ENCODE measurements at regions not wholly inside any gene's neighbourhood (a gene's known extent, or its start where the extent isn't known, plus 50 kb on each side); places are given as distances from the start of the nearest gene placed in this dataset.

DNA sequence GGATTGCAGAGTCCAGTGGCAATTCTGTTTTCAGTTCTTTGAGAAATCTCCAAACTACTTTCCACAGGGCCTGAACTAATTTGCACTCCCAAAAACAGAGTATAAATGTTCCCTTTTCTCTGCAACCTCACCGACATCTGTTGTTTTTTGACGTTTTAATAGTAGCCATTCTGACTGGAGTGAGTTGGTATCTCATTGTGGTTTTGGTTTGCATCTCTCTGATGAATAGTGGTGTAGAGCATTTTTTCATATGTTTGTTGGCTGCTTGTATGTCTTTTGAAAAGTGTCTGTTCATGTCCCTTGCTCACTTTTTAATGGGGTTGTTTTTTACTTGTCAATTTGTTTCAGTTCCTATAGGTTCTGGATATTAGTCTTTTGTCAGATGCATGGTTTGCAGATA, 72.6 kb downstream of the PALM2AKAP2 start:
- intact Hi-C loops (cut with DNase I): no loop called here
- H3K27me3 ChIP-seq: no peaks in the 10 kb centered on the region
- no peaks in the 10 kb centered on the region for H3K36me3 ChIP-seq
- DNase-seq (no peak), ATAC-seq (no peak)
- no peaks in the 10 kb centered on the region for H3K9me3 ChIP-seq
- TF ChIP-seq, protein P1, sequence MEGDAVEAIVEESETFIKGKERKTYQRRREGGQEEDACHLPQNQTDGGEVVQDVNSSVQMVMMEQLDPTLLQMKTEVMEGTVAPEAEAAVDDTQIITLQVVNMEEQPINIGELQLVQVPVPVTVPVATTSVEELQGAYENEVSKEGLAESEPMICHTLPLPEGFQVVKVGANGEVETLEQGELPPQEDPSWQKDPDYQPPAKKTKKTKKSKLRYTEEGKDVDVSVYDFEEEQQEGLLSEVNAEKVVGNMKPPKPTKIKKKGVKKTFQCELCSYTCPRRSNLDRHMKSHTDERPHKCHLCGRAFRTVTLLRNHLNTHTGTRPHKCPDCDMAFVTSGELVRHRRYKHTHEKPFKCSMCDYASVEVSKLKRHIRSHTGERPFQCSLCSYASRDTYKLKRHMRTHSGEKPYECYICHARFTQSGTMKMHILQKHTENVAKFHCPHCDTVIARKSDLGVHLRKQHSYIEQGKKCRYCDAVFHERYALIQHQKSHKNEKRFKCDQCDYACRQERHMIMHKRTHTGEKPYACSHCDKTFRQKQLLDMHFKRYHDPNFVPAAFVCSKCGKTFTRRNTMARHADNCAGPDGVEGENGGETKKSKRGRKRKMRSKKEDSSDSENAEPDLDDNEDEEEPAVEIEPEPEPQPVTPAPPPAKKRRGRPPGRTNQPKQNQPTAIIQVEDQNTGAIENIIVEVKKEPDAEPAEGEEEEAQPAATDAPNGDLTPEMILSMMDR (IDR thresholded peaks at IDR 0.05): no peak
- H3K27ac ChIP-seq: no peak overlapping the region
- no peak overlapping the region for H3K4me3 ChIP-seq
- H3K4me1 ChIP-seq: peaks cover 5% of the 10 kb centered on the region

DNA sequence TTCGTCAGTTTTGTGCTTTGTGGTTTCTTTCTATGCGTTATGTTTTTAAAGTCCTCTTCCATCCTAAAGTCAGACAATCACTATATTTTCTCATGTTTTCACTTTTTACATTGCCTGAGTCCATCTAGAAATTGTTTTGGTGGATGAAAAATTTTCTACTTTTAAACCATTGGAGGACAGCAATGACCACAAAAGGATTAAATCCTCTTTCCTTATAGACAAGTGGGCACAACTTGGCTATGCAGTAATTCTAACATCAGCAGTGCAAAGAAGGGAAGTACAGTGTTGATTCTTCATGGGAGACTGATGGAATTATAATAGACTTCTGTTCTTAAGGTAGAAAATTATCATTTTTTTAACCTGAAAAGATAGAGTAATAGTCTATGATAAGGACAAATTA, 75.5 kb downstream of the PALM2AKAP2 start:
- DNase-seq: no peak
- TF ChIP-seq, protein P1 (IDR thresholded peaks at IDR 0.05): no peak
- ATAC-seq: no peak
- intact Hi-C loops (cut with DNase I): no loop called here
- no peaks in the 10 kb centered on the region for H3K9me3 ChIP-seq
- H3K4me3 ChIP-seq: no peak overlapping the region
- H3K27me3 ChIP-seq: no peaks in the 10 kb centered on the region
- H3K36me3 ChIP-seq: no peaks in the 10 kb centered on the region
- H3K4me1 ChIP-seq: peaks cover 11% of the 10 kb centered on the region
- H3K27ac ChIP-seq: peak overlapping the region; percentile 66

DNA sequence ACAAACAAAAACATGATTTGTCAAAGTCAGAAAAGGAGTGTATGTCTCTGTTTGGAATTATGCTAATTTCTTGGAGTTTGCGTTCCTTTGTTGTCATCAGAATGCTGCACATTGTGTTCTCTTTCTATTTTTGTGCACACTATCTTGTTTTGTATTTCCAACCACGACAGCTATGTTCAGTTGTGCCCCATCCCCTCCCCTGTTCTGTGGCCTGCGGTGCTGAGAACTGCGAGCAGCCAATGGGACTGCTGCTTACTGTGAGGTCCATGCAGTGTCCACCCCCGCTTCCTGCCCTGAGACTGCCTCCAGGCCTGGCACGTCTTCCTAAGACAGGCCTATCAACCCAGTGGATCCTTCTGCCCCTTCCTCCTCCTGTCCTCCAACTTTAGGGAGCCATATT, 76.8 kb downstream of the PALM2AKAP2 start:
- no peaks in the 10 kb centered on the region for H3K9me3 ChIP-seq
- ATAC-seq (peak; percentile 84), DNase-seq (no peak)
- H3K4me3 ChIP-seq: no peak overlapping the region
- H3K27me3 ChIP-seq: no peaks in the 10 kb centered on the region
- peaks cover 16% of the 10 kb centered on the region for H3K4me1 ChIP-seq
- TF ChIP-seq, protein P1 (IDR thresholded peaks at IDR 0.05): no peak
- H3K27ac ChIP-seq: peak overlapping the region; percentile 74
- intact Hi-C loops (cut with DNase I): no loop called here
- no peaks in the 10 kb centered on the region for H3K36me3 ChIP-seq

DNA sequence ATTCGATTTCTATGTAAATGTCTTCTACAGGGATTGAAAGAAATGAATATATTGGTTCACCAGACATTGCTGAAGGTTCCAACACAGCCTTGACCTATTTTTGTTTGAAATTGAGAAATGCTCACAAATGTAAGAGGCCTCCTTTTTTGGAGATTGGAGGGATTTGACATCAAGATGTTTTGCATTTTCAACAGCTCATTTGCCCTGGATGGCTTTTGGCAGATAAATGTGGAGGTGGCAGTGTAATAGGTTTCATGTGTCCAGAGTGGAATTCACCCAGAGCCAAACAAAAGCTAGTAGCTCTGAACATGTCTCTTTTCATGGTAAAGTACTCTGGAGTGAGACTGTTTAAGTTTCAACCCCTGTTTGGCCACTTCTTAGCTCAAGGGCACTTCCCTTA, 77.3 kb downstream of the PALM2AKAP2 start:
- TF ChIP-seq, protein P1 (IDR thresholded peaks at IDR 0.05): no peak
- ATAC-seq: no peak
- Histone ChIP-seq H3K4me3 (no peak overlapping the region), H3K27me3 (peaks cover 4% of the 10 kb centered on the region), H3K36me3 (no peaks in the 10 kb centered on the region), H3K9me3 (no peaks in the 10 kb centered on the region), H3K27ac (peak overlapping the region; percentile 74), H3K4me1 (peaks cover 16% of the 10 kb centered on the region)
- intact Hi-C loops (cut with DNase I): no loop called here
- no peak for DNase-seq

DNA sequence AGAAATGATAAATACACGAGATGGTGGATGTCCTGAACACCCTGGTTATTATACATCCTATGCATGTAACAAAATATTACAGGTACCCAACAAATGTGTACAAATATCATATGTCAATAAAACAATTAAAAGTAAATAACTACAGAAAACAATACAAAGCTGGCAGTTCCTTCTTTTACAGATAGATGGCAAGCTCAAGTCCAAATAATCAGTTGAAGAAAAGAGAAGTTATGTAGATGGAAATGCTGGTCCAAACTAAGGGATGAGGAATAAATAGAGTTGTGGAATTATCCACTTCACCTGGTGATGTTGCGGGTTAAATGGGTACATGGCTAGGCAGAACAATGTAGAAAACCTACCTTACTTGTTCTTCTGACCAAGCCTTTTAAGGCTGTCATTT, 79.4 kb downstream of the PALM2AKAP2 start:
- peaks cover 16% of the 10 kb centered on the region for H3K4me1 ChIP-seq
- H3K36me3 ChIP-seq: no peaks in the 10 kb centered on the region
- TF ChIP-seq, protein P1 (IDR thresholded peaks at IDR 0.05): peak; percentile 26
- no peaks in the 10 kb centered on the region for H3K9me3 ChIP-seq
- no peak overlapping the region for H3K4me3 ChIP-seq
- no peak for ATAC-seq
- H3K27me3 ChIP-seq: peaks cover 5% of the 10 kb centered on the region
- no peak overlapping the region for H3K27ac ChIP-seq
- intact Hi-C loops (cut with DNase I): no loop called here
- no peak for DNase-seq

DNA sequence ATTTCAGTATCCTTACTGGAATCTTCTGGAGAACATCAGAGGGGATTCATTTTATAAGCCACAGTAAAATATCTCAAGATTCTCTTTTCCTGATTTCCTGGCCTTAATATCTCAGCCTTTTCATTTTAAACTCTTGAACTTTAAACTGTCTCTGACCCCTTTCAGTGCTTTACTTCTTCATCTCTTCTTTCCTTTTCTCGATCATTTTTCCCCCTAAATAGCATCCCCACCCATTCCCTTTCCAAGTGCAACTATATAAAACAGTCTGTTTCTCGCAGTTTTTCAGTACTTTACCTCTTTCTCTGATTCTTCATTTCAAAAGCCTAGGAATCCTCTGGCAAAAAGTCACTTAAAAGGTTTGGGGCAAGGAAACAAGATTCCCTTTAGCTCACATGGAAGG, 80.5 kb downstream of the PALM2AKAP2 start:
- no peak for DNase-seq
- TF ChIP-seq, protein P1 (IDR thresholded peaks at IDR 0.05): no peak
- peaks cover 5% of the 10 kb centered on the region for H3K27me3 ChIP-seq
- ATAC-seq: no peak
- H3K36me3 ChIP-seq: no peaks in the 10 kb centered on the region
- H3K9me3 ChIP-seq: no peaks in the 10 kb centered on the region
- H3K27ac ChIP-seq: peak overlapping the region; percentile 49
- intact Hi-C loops (cut with DNase I): no loop called here
- no peak overlapping the region for H3K4me3 ChIP-seq
- H3K4me1 ChIP-seq: peaks cover 16% of the 10 kb centered on the region
